ENCODE measurements at regions not wholly inside any gene's neighbourhood (a gene's known extent, or its start where the extent isn't known, plus 50 kb on each side); places are given as distances from the start of the nearest gene placed in this dataset.

DNA sequence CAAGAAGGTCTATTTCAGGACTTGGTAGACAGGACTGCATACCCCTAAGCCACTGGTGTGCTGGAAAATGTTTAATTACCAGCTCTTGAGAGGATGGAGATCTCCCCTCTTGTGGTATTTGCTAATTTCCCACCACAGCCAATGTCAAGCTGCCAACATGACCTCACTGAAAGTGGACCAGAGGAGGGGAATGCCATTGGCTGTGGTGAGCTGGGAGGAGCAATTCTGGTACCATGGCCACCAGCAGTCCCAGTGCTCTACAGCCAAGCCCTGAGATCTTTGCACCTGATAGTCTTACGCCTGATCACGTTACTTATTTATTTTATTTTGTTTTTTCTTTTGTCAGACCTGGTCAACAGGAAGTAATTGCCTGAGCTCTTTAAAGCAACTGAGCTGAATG lies 82.5 kb upstream of the BCL6 start:
- no peak overlapping the region for H3K9ac ChIP-seq
- no peaks in the 10 kb centered on the region for H4K20me1 ChIP-seq (ENCODE audit: insufficient read depth)
- H3K4me1 ChIP-seq (ENCODE audit: low read depth, poor library complexity, severe bottlenecking): no peaks in the 10 kb centered on the region
- H3K79me2 ChIP-seq (ENCODE audit: insufficient read depth, low read depth): no peaks in the 10 kb centered on the region
- no peak for TF ChIP-seq CTCF (conservative IDR thresholded peaks at IDR 0.05; ENCODE audit: low read depth, low read length)
- H3K36me3 ChIP-seq (ENCODE audit: insufficient read depth): no peaks in the 10 kb centered on the region
- no peak overlapping the region for H3K4me3 ChIP-seq (IDR thresholded peaks at IDR 0.05; ENCODE audit: insufficient read depth, low read depth, low read length)
- no peak overlapping the region for H3K4me2 ChIP-seq
- H3K27ac ChIP-seq: no peak overlapping the region
- no peaks in the 10 kb centered on the region for H3K27me3 ChIP-seq (ENCODE audit: insufficient read depth, low read depth)
- no peak overlapping the region for H2AFZ ChIP-seq (ENCODE audit: low read depth)

GRCh38 chr3:187828579-187829452 lies 83.5 kb upstream of the BCL6 start:
- no peak for TF ChIP-seq CTCF (conservative IDR thresholded peaks at IDR 0.05; ENCODE audit: low read depth, low read length)
- Histone ChIP-seq H3K79me2 (ENCODE audit: insufficient read depth, low read depth) (no peaks in the 10 kb centered on the region), H3K36me3 (ENCODE audit: insufficient read depth) (no peaks in the 10 kb centered on the region), H2AFZ (ENCODE audit: low read depth) (no peak overlapping the region), H3K27me3 (ENCODE audit: insufficient read depth, low read depth) (no peaks in the 10 kb centered on the region), H3K4me1 (ENCODE audit: low read depth, poor library complexity, severe bottlenecking) (no peaks in the 10 kb centered on the region), H3K27ac (no peak overlapping the region), H3K4me3 (IDR thresholded peaks at IDR 0.05; ENCODE audit: insufficient read depth, low read depth, low read length) (no peak overlapping the region), H4K20me1 (ENCODE audit: insufficient read depth) (no peaks in the 10 kb centered on the region), H3K9ac (no peak overlapping the region), H3K4me2 (no peak overlapping the region)

DNA sequence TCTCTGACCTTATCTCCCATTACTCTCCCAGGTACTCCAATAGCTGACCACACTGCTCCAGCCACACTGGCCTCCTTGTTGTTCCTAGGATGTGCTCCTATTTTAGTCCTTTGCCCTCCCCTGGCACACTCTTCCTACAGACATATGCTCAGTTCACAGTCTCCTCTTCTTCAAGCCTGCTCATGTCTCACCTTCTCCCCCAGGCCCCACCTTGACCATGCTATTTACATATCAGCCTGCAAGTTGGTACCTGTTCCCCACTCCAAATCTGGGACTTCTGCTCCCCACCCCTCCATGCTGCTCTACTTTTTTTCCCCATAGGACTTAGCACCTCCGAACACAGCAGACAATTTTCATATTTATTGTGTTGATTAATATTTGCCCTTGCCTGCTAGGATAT lies 84.9 kb upstream of the BCL6 start:
- H3K36me3 ChIP-seq (ENCODE audit: insufficient read depth): no peaks in the 10 kb centered on the region
- H3K4me3 ChIP-seq (IDR thresholded peaks at IDR 0.05; ENCODE audit: insufficient read depth, low read depth, low read length): no peak overlapping the region
- no peaks in the 10 kb centered on the region for H3K79me2 ChIP-seq (ENCODE audit: insufficient read depth, low read depth)
- H2AFZ ChIP-seq (ENCODE audit: low read depth): no peak overlapping the region
- no peaks in the 10 kb centered on the region for H3K4me1 ChIP-seq (ENCODE audit: low read depth, poor library complexity, severe bottlenecking)
- H3K9ac ChIP-seq: no peak overlapping the region
- no peak for TF ChIP-seq CTCF (conservative IDR thresholded peaks at IDR 0.05; ENCODE audit: low read depth, low read length)
- no peaks in the 10 kb centered on the region for H4K20me1 ChIP-seq (ENCODE audit: insufficient read depth)
- no peak overlapping the region for H3K4me2 ChIP-seq
- no peaks in the 10 kb centered on the region for H3K27me3 ChIP-seq (ENCODE audit: insufficient read depth, low read depth)
- H3K27ac ChIP-seq: no peak overlapping the region

DNA sequence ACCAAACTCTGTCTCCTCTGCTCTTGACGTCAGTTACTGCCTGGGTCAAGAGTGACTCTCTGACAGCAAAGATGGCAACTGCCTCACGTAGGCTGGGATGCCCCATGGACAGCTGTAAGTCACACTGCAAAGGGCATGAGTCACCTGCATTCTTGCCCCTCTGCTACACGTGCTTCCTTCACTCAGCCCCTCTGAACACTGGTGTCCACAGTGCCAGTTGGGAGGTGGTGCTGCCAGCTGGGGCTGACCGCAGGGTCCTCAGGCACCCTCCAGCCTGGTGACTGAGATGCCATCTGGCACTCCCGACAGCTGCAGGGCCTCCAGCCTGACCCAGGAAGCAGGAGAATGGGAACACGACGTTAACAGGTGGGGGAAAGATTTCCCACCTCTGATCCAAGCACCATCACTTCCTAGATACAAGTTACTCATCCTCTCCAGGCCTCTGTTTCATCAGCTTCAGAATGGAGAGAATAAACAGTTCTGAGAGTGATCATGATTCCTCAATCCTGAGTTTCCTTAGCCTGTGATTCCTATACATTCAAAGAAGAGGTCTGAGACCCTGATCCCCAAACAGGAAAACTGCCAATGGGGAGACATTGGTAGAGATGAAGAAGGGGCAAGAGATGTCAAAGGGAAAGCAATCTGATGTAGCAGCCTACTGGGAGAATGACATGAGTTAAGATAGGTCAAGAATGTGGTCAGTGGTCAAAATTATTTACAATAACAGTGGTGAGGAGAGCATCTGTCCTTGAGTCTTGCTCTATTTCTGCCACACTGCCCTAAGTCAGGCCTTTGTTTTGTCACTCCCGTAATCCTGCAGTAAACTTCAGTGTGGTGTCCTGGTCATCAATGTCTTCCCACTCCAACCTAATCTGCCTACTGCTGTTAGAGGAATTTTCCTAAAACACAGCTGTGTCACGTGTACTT lies 86.1 kb upstream of the BCL6 start:
- H4K20me1 ChIP-seq (ENCODE audit: insufficient read depth): no peaks in the 10 kb centered on the region
- no peak for TF ChIP-seq CTCF (conservative IDR thresholded peaks at IDR 0.05; ENCODE audit: low read depth, low read length)
- H3K27ac ChIP-seq: no peak overlapping the region

More for the DNA sequence above, 86.1 kb upstream of the BCL6 start:
- no peaks in the 10 kb centered on the region for H3K27me3 ChIP-seq (ENCODE audit: insufficient read depth, low read depth)
- no peak overlapping the region for H3K9ac ChIP-seq
- no peaks in the 10 kb centered on the region for H3K4me1 ChIP-seq (ENCODE audit: low read depth, poor library complexity, severe bottlenecking)
- H2AFZ ChIP-seq (ENCODE audit: low read depth): no peak overlapping the region
- H3K79me2 ChIP-seq (ENCODE audit: insufficient read depth, low read depth): no peaks in the 10 kb centered on the region
- H3K36me3 ChIP-seq (ENCODE audit: insufficient read depth): no peaks in the 10 kb centered on the region
- H3K4me2 ChIP-seq: no peak overlapping the region
- no peak overlapping the region for H3K4me3 ChIP-seq (IDR thresholded peaks at IDR 0.05; ENCODE audit: insufficient read depth, low read depth, low read length)
